LHCN-M2 (cell line): ENCODE measurements at regions not wholly inside any gene's neighbourhood (a gene's known extent, or its start where the extent isn't known, plus 50 kb on each side); places are given as distances from the start of the nearest gene placed in this dataset.
A peak's percentile ranks its signal among the peaks of the same experiment; 100 is the strongest.
"Not testable (repeated sequence)": the region's sequence is repeated elsewhere in the genome, so short reads cannot be mapped to it uniquely, and the experiment has no call there.

Experiments used
- DNase-seq: peaks from one replicate; pipeline ENCODE4 v3.0.0-alpha.2; 2012; ENCODE audit warnings: low read depth

DNA sequence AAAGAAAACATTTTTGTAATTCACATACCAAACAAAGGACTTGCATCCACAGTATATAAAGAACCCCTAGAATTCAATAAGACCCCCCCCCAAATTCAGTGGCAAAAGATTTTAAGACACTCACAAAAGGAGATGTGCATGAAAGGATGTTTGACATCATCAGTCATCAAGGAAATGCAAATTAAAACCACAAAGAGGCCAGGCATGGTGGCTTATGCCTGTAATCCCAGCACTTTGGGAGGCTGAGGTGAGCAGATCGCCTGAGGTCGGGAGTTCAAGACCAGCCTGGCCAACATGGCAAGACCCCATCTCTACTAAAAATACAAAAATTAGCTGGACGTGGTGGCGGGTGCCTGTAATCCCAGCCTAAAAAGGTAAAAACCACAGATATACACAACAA lies 61.3 kb downstream of the AIPL1 start:
- DNase-seq: not testable (repeated sequence)

DNA sequence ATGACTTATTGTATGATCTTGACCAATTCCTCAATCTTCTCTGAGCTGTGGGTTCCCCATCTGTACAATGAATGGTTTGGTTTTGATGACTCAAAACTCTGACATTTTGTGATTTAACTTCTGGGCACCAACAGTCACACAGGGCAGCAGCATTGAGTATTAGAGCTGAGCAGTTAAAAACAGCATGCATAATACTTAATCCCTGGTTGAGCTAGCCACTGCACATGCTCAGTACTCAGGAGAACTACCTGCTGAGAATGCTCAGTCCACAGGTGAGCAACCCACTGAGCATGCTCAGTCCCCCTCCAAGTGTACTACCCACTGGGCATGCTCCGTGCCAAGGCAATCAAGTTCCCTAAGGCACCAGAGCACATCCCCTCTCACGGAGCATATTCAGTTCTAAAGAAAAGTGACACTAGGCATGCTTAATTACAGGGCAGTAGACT lies 68.7 kb downstream of the AIPL1 start:
- DNase-seq: peak; percentile 38

DNA sequence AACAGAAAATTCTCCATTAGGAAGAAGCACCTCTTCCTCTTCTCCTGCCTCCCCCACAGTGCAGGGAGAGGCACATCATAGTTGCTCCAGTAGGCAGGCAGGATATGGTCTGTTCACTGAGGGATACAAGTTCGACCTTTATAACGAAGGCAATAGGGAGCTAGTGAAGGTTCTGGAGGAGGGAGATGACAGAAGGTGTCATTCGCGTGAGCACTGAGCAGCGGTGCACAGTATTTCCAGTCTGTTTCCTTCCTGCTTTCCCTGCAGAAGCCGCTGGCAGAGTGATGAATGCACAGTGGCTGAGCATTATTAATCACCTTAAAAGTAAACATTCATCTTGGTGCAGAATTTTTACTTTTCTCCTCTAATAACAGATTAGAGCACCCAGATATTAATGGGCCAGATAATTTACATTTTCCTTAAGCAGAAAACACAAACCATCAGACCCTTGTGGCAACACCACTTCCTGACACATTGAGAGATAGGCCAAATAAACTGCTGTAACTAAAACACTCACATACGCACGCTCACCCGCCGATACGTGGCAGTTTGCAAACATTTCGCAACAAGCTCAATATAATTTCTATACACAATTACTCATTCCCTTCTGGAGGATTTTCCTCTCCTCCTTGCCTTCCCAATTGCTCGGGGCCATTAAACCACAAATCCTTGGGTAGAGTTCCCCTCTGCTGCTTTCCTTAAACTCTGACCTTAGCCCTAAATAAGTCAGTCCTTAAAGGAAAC lies 69.5 kb downstream of the AIPL1 start:
- no peak for DNase-seq

DNA sequence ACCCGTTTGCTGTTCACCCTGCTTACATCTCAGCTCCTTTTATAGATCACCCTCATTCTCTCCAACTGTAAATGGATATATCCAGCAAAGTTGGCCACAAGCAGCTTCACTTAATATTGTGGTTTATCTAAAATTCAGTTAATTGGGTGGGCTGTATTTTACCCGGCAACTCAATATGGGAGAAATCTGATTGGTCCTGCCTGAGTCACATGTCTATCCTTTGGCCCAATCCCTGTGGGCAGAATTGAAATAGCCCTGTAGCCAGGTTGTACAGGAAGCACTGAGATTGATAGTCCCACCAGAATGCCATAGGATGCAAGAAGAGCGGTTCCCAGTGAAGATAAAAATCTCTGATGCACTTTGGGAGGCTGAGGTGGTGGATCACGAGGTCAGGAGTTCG lies 73.2 kb downstream of the AIPL1 start:
- DNase-seq: peak; percentile 14

DNA sequence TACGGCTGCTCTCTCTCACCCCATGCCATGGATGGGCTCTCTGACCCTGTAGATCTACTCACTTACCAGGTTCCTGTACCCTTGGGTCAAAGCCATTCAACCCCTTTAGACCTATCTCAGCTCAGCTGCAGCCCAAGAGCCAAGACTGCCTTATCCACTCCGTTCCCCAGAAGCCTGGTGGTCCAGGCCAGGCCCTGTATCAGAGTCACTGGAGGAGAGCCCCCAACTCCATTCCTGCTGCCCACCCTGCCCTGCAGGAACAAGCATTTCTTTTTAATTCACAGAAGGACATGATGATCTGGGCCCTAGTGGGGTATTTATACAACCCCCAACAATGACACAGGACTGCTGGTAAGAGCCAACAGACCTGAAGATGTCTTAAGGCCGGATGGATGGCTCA lies 76.8 kb downstream of the AIPL1 start:
- DNase-seq: no peak

DNA sequence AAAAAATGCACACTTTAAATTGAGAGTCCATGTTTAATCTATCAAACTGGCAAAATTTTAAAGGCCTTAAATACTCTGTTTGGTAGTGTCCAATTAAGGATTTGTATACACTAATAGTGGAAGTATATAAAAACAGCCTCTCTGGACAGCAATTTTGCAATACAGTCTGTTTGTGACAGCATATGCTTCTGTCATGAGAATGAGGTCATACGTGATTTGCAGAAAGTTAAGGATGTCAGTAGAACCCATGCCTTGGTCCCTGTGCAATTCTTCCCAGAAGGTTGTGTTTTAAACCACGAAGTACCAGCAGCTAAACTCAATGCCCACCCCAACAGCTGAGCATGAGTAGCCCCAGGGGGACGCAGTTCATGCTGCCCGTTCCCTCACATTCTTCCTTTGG lies 78.4 kb downstream of the AIPL1 start:
- DNase-seq: no peak

DNA sequence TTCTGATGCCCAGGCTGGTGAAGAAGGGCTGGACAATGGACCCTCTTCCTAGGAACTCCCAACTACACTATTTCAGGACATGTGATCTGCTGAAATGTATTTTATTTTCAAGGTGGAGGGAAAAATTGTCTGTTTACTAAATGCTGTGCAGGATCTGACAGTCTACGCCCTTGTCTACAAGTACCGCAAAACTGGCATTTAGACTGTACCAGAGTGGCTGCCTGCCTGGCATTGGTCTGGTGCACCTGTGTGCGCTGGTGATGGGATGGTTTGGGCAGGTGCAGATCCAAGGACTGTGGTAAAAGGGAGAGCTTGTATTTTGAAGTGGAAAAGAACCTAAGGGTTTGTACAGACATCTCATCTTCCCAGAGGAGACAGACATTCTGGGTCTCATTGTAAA lies 79.7 kb downstream of the AIPL1 start:
- DNase-seq: no peak

DNA sequence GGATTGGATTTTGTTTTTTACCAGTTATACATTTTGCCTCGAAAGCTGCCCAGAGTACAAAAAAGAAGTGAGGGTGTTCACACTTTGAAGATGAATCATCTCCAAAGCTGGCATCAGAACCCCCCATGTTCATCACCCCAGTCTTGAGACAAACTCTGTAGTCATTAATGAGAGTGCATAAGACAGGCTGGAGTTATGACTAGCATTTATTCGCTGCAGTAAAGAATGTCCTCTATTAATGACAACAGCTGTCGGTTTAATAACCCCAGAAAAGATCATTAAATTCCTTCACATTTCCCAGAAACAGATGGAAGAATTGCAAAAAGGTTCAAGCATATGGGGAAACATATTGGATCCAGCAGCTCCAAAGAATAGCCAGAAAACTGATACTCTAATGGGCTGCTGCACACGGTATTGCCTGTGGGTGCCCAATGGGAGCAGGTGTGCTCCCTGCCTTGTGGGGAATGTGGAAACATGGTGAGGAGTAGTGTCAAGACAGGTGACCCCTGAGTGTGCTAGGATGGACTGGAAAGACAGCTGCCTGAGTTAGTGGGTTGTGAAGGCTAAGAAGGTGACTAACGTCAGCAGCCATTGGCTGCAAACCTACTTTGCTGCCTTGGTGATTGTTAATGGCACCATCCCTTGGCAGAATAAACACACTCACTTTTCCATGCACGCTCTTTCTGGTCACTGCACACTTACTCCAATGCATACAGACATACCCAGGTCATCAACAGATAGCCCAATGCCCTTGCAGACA lies 81.9 kb downstream of the AIPL1 start:
- DNase-seq: no peak

DNA sequence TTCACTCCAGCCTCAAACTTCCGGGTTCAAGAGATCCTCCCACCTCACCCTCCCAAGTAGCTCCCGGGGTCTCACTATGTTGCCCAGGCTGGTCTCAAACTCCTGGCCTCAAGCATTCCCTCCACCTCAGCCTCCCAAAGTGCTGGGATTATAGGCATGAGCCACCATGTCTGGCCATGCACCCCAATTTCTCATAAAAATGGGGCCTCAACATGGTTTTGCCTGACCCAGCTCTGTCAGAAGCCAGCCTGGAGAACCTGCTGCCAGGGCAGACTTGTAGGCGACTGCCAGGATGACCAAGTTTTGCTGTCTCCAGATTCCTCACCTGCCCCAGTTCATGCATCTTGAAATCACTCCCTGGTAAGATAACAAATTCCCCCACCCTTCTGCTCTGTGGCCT lies 82.9 kb downstream of the AIPL1 start:
- no peak for DNase-seq

DNA sequence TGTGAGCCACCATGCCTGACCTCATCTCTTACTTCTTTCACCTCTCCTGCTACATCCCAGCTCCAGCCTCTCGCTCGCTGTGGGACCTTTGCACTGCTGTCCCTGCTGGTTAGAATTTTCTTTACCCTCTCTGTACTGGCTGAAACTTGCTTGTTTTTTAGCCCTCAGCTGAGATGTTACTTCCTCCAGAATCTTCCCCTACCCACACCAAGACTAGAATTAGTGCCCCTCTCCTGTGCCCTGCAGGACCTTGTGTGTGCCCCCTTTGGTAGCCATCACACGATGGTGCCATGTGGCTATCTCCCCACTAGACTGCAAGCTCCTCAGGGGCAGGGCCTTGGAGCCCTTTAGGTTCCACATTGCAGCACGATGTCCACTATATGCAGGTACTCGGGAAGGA lies 84.1 kb downstream of the AIPL1 start:
- DNase-seq: no peak

DNA sequence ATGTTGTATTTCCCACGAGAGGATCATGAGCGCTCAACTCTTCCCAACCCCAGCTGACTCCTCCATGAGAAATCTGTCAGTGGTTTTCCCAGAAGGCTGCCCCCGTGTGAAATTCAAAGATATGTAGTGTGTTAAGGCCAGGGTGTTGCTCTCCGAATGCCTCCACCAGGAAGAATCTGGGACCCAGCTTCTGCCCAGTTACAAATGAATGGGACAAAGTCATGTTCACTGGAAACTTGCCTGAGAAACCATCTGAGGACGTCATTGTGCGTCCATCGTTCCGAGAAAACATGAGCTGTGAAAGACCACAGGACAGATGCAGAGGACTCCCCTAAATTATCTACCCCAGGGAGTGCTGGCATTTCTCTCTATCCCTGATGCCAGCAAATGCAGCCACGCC lies 86.0 kb downstream of the AIPL1 start:
- DNase-seq: no peak

DNA sequence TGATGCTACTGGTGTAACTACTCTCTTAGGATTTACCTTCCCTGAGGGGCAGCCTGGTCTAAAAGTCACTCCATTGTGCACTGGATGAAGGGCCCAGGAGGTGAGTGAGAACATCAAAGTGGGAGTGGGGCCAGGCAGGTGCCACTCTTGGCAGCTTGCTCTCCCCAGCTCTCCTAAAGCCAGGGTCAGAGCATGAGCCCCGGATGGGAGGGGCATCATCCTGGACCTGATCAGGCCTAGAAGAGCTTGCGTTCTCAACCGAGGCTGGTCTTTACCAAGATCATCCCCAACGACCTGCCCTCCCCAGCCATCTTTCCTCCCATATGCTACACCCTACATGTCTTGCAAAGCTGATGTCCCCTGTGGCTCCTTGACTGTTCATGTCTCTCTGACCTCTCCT lies 87.1 kb downstream of the AIPL1 start:
- DNase-seq: no peak

DNA sequence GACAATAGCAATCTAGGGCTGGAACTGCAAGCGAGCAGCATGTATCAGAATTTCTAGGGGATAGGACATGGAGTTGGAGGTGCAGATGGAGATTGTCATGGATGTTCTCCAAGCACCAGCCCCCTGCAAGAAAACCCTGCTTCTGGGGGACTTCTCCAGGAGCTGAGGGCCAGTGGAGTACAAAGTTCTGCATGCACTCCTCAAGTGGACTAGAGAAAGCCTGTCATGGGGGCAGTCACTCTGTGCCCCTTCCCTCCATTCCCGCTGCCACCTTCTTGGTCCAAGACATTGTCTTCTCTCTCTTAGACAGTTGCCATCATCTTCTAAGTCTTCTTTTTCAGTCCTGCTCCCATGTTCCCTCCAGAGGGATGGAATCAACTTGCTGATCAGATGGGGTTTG lies 87.9 kb downstream of the AIPL1 start:
- DNase-seq: no peak

DNA sequence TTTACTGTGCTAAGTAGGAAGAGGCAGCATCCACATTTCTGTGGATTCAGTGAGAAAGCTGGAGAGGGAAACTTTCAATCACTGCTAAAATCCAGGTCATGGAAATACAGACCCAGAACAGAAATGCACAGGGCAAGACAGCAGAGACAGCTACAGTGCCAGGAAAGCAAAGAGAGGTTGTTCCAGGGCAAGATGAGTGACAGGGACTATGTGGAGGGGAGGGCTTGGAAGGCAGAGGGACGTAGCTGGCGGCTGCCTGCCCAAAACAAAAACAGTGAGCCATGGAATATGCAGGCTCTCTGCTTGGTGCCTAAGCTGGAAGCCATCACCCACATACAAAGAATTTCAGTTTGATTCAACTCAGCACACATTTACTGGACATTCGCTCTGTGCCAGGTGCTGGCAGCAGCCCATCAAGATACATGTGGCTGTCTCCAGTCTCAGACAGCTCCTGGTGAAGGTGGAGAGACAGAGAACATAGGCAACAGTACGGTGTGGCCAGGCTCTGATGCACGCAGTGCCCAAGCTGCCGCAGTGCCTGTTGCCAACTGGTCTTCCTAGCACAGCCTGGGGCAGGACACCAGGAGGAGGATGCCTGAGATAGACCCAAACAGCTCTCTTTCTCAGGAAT lies 88.7 kb downstream of the AIPL1 start:
- no peak for DNase-seq

DNA sequence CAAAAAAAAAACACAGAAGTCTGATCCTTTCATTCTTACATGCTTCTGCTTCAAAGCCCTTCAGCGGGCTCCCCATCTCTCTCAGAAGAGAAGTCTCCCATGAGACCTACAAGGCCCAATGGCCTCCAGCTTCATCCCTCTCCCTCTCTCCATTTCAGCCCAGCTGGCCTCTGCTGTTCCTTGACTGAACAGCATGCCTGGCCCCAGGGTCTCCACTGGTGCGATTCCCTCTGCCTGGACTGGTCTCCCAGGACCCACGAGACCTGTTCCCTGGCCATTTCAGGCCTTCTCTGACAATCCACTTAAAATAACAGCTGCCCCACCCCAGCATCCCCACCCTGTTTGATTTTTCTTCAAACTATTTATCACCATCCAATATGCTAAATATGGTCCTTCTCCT lies 91.2 kb downstream of the AIPL1 start:
- DNase-seq: no peak

DNA sequence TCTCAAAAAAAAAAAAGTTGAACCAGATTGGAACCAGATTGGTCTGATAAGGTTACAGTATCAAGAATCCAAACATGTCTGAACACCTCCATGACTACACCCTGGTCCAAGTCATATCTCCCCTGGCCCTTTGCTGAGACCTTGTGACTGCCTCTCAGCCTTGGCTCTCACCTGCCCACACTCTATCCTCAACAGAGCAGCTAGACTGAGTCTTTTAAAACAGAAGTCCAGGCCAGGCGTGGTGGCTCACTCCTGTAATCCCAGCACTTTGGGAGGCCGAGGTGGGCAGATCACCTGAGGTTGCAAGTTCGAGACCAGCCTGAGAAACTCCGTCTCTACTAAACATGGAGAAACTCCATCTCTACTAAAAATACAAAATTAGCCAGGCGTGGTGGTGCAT lies 91.7 kb downstream of the AIPL1 start:
- DNase-seq: no peak

DNA sequence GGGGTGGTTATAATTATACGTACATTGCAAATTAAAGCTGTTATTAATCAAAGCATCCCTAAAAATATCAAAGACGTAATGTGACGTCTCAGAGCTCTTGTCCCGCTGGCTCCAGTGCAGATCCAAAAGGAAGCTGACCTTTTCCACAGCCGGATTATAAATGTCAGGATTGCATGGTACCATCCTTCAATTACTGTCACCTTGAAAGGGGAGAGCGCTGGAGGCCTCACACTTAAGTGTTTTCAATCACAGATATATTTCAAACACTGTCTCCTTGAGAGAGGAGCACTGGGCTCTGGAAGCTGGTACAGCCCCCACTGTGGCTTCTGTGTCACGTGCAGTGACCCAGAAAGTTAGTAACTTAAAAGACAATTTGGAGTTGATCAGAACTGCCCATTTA lies 94.2 kb downstream of the AIPL1 start:
- DNase-seq: no peak

DNA sequence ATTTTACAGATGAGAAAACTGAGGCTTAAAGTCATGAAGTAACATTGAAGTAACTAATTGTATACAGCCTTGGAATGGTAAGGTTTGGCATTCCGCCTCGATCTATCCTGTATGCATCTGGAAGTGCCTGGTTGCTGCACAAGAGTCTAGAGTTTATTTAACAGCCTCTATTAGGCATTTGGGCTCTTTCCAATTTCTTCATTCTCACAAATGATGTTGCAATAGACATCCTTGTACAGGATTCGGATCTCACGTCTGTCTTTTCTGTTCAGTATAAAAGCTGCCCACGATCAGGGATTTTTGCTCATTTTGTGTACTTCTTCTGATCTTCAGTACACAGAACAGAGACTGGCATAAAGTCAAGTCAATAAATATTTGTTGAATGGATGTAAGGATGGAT lies 100.5 kb downstream of the AIPL1 start:
- DNase-seq: no peak

DNA sequence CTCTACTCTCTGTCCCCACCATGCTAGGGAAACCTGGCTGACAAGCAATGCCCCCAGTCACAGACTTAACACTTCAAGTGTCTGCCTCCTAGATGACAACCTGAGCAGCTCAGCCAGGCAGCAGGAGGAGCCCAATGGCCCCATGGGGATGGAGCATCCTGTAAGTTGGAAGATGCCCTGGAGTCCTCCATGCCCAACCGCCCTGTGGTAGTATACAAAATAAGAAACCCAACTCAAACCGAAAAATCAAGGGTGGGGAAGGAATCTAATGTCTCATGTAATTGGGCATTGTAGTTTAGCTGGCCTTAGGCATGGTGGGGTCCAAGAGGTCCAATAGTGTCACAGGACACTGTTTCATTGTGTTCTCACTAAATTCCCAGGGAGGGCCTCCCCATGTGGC lies 104.0 kb downstream of the AIPL1 start:
- no peak for DNase-seq

DNA sequence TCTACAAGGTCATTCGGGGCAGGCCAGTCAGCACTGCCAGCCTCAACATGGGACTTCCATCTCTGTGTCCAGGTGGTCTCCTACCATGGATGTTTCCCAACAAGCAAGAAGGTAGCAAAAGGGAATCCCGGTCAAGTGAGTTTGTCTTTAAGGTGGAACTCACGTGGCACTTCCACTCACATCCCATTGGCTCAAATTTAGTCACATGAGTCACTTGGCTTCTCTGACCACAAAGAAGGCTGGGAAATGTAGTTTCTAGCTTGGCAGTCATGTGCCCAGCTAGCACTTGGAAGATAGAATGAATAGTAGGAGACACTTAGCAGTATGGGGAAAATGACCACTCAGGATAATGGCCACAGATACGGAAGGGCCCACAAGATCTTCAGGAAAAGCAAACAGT lies 106.6 kb downstream of the AIPL1 start:
- peak; percentile 2 for DNase-seq

DNA sequence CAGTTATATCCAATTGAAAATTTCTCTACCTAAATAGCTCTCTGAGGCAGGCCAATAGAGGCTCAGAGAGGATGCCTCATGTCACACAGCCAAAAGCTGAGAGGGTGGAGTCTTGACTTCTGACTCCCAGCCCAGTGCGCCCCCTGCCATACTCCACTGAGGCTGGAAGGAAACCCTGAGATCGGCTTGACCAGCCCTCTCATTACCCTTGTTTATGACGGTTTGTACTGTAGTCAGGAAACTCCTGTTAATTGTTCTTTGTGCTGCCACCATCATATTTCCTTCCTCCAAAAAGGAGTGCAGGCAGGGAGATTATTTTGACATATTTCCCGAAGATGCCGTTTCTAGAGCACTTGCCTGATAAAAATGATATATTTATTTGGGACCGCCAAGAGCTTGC lies 107.9 kb downstream of the AIPL1 start:
- DNase-seq: no peak

DNA sequence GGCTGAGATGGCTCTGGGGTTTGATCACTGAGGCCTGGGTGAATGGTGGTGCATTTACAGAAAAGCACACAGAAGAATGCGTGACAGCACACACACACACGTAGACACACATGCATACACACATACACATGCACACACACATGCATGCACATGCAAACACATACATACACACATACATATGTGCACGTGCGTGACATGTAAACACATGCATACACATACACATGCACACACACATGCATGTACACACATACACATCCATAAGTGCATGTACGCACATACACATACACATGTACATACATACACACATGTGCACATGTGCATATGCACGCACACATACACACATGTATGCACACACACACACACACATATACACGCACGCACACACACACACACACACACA lies 108.4 kb downstream of the AIPL1 start:
- no peak for DNase-seq

DNA sequence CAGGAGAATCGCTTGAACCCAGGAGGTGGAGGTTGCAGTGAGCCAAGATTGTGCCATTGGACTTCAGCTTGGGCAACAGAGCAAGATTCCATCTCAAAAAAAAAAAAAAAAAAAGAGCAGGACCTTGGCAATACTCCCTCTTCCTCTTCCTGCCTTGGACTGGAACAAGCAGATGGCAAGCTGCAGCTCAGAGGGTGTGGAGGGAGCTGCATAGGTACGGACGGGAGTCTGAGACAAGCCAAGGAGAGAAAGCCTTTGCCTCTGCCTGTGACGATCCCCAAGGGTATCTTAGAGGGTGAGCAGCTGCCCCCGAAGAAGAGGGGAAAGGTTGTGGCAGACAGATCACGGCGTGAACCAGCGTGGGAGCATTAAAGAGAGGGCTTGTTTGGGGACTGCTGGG lies 109.2 kb downstream of the AIPL1 start:
- no peak for DNase-seq
